ENCODE measurements at regions not wholly inside any gene's neighbourhood (a gene's known extent, or its start where the extent isn't known, plus 50 kb on each side); places are given as distances from the start of the nearest gene placed in this dataset.

DNA sequence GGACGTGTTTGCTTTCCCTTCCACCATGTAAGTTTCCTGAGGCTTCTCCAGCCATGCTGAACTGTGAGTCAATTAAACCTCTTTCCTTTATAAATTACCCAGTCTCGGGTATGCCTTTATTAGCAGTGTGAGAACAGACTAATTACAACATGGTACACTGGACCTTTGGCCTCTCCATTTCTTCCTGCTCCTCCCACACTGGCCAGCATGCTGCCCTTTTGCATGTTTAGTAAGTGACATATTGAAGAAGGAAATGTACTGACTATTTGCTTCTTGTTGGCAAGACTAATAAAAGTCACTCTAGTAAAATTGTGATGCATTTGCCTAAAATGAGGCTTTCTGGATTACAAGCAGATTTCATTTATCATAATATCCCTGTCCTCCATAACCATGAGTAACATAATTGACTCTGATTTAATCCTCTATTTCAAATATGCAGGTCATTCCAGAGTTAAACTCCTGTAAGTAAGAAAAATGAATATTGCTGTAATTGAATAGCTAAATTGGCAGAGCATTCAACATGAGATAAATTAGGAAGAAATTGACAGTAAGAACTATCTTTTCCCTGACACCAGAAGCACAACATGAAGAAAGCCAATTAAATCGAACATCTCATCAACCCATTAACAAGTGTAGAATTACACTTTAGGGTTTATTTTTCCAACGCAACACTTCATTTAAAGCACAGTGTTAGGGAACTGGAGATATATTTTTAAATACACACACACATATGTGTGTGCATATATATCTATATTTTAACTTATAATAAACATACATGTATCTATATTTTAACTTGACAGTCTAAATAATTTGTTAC, 427.8 kb upstream of the ZP4 start:
- TF ChIP-seq, protein P1, sequence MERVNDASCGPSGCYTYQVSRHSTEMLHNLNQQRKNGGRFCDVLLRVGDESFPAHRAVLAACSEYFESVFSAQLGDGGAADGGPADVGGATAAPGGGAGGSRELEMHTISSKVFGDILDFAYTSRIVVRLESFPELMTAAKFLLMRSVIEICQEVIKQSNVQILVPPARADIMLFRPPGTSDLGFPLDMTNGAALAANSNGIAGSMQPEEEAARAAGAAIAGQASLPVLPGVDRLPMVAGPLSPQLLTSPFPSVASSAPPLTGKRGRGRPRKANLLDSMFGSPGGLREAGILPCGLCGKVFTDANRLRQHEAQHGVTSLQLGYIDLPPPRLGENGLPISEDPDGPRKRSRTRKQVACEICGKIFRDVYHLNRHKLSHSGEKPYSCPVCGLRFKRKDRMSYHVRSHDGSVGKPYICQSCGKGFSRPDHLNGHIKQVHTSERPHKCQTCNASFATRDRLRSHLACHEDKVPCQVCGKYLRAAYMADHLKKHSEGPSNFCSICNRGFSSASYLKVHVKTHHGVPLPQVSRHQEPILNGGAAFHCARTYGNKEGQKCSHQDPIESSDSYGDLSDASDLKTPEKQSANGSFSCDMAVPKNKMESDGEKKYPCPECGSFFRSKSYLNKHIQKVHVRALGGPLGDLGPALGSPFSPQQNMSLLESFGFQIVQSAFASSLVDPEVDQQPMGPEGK (CRISPR knock-in tag; IDR thresholded peaks at IDR 0.05; ENCODE audit: borderline replicate concordance) = peak; percentile 79; the same call in 1 of the 2 replicates
- TF ChIP-seq, protein P2, sequence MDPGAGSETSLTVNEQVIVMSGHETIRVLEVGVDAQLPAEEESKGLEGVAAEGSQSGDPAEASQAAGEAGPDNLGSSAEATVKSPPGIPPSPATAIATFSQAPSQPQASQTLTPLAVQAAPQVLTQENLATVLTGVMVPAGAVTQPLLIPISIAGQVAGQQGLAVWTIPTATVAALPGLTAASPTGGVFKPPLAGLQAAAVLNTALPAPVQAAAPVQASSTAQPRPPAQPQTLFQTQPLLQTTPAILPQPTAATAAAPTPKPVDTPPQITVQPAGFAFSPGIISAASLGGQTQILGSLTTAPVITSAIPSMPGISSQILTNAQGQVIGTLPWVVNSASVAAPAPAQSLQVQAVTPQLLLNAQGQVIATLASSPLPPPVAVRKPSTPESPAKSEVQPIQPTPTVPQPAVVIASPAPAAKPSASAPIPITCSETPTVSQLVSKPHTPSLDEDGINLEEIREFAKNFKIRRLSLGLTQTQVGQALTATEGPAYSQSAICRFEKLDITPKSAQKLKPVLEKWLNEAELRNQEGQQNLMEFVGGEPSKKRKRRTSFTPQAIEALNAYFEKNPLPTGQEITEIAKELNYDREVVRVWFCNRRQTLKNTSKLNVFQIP (CRISPR knock-in tag; IDR thresholded peaks at IDR 0.05; ENCODE audit: borderline replicate concordance, low read depth) = peak; percentile 97
- TF ChIP-seq, protein P3, sequence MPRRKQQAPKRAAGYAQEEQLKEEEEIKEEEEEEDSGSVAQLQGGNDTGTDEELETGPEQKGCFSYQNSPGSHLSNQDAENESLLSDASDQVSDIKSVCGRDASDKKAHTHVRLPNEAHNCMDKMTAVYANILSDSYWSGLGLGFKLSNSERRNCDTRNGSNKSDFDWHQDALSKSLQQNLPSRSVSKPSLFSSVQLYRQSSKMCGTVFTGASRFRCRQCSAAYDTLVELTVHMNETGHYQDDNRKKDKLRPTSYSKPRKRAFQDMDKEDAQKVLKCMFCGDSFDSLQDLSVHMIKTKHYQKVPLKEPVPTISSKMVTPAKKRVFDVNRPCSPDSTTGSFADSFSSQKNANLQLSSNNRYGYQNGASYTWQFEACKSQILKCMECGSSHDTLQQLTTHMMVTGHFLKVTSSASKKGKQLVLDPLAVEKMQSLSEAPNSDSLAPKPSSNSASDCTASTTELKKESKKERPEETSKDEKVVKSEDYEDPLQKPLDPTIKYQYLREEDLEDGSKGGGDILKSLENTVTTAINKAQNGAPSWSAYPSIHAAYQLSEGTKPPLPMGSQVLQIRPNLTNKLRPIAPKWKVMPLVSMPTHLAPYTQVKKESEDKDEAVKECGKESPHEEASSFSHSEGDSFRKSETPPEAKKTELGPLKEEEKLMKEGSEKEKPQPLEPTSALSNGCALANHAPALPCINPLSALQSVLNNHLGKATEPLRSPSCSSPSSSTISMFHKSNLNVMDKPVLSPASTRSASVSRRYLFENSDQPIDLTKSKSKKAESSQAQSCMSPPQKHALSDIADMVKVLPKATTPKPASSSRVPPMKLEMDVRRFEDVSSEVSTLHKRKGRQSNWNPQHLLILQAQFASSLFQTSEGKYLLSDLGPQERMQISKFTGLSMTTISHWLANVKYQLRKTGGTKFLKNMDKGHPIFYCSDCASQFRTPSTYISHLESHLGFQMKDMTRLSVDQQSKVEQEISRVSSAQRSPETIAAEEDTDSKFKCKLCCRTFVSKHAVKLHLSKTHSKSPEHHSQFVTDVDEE (CRISPR knock-in tag; IDR thresholded peaks at IDR 0.05) = no peak
- no peak for TF ChIP-seq RARB (CRISPR knock-in tag; IDR thresholded peaks at IDR 0.05)
- no peak for TF ChIP-seq PPARA (CRISPR knock-in tag; IDR thresholded peaks at IDR 0.05; ENCODE audit: borderline replicate concordance)

Data from SK-N-SH treated with all-trans-retinoic acid at 6 μM for 48 hours (cell line).